ENCODE measurements at regions not wholly inside any gene's neighbourhood (a gene's known extent, or its start where the extent isn't known, plus 50 kb on each side); places are given as distances from the start of the nearest gene placed in this dataset.
A peak's percentile ranks its signal among the peaks of the same experiment; 100 is the strongest.

GRCh38 chr6:7006515-7007191, 101.1 kb upstream of the RREB1 start:
- no peaks in the 10 kb centered on the region for H3K27me3 ChIP-seq (ENCODE audit: control insufficient read depth in 3 of 3, insufficient read depth in 3 of 3, low read length in 2 of 3)
- no peak overlapping the region for H3K9ac ChIP-seq (ENCODE audit: insufficient read depth in 1 of 2, low read length in 2 of 2)
- WGBS, 2 donors, result 81 to 92% methylated on average over 5 of the region's 5 CpGs
- DNase-seq (no peak), ATAC-seq (ENCODE audit: insufficient read depth, low FRiP score) (no peak)
- no peak for TF ChIP-seq CTCF (IDR thresholded peaks at IDR 0.05; ENCODE audit: control extremely low read depth, extremely low read depth)
- no peaks in the 10 kb centered on the region for H3K9me3 ChIP-seq (ENCODE audit: control insufficient read depth in 4 of 4, insufficient read depth in 3 of 4, low read length in 3 of 4)
- H3K4me1 ChIP-seq (ENCODE audit: control insufficient read depth in 5 of 5, insufficient read depth in 5 of 5, low read length in 5 of 5), result no peaks in the 10 kb centered on the region
- no peak overlapping the region for H3K4me3 ChIP-seq
- no peaks in the 10 kb centered on the region for H3K36me3 ChIP-seq (ENCODE audit: control insufficient read depth in 4 of 4, insufficient read depth in 4 of 4, low read length in 4 of 4)
- no peak overlapping the region for H3K27ac ChIP-seq (ENCODE audit: low read depth in 1 of 2, low read length in 1 of 2)

- no peaks in the 10 kb centered on the region for H3K9me3 ChIP-seq (ENCODE audit: control insufficient read depth in 4 of 4, insufficient read depth in 3 of 4, low read length in 3 of 4)
- H3K4me3 ChIP-seq, result no peak overlapping the region
- no peaks in the 10 kb centered on the region for H3K27me3 ChIP-seq (ENCODE audit: control insufficient read depth in 3 of 3, insufficient read depth in 3 of 3, low read length in 2 of 3)
- TF ChIP-seq CTCF (IDR thresholded peaks at IDR 0.05; ENCODE audit: control extremely low read depth, extremely low read depth), result no peak
- ATAC-seq (ENCODE audit: insufficient read depth, low FRiP score) (no peak), DNase-seq (peak in 1 of 3 donors; percentile 18)
- H3K9ac ChIP-seq (ENCODE audit: insufficient read depth in 1 of 2, low read length in 2 of 2), result no peak overlapping the region
- H3K36me3 ChIP-seq (ENCODE audit: control insufficient read depth in 4 of 4, insufficient read depth in 4 of 4, low read length in 4 of 4), result no peaks in the 10 kb centered on the region
- H3K27ac ChIP-seq (ENCODE audit: low read depth in 1 of 2, low read length in 1 of 2), result no peak overlapping the region
- 71 to 74% methylated on average over 6 of the region's 6 CpGs for WGBS, 2 donors
- no peaks in the 10 kb centered on the region for H3K4me1 ChIP-seq (ENCODE audit: control insufficient read depth in 5 of 5, insufficient read depth in 5 of 5, low read length in 5 of 5)
Measured at GRCh38 chr6:7008451-7008988, 99.2 kb upstream of the RREB1 start.

- H3K36me3 ChIP-seq (ENCODE audit: control insufficient read depth in 4 of 4, insufficient read depth in 4 of 4, low read length in 4 of 4), result no peaks in the 10 kb centered on the region
- no peak overlapping the region for H3K4me3 ChIP-seq
- TF ChIP-seq CTCF (IDR thresholded peaks at IDR 0.05; ENCODE audit: control extremely low read depth, extremely low read depth), result no peak
- DNase-seq (no peak), ATAC-seq (ENCODE audit: insufficient read depth, low FRiP score) (no peak)
- no peaks in the 10 kb centered on the region for H3K9me3 ChIP-seq (ENCODE audit: control insufficient read depth in 4 of 4, insufficient read depth in 3 of 4, low read length in 3 of 4)
- no peaks in the 10 kb centered on the region for H3K27me3 ChIP-seq (ENCODE audit: control insufficient read depth in 3 of 3, insufficient read depth in 3 of 3, low read length in 2 of 3)
- no peaks in the 10 kb centered on the region for H3K4me1 ChIP-seq (ENCODE audit: control insufficient read depth in 5 of 5, insufficient read depth in 5 of 5, low read length in 5 of 5)
- no peak overlapping the region for H3K9ac ChIP-seq (ENCODE audit: insufficient read depth in 1 of 2, low read length in 2 of 2)
- no peak overlapping the region for H3K27ac ChIP-seq (ENCODE audit: low read depth in 1 of 2, low read length in 1 of 2)
- WGBS, 2 donors, result 55 to 58% methylated on average over 8 of the region's 8 CpGs
Measured at GRCh38 chr6:7016226-7016625, 91.5 kb upstream of the RREB1 start.

GRCh38 chr6:7021301-7021700, 86.5 kb upstream of the RREB1 start:
- Histone ChIP-seq H3K9me3 (ENCODE audit: control insufficient read depth in 4 of 4, insufficient read depth in 3 of 4, low read length in 3 of 4) (no peaks in the 10 kb centered on the region), H3K27me3 (ENCODE audit: control insufficient read depth in 3 of 3, insufficient read depth in 3 of 3, low read length in 2 of 3) (no peaks in the 10 kb centered on the region), H3K9ac (ENCODE audit: insufficient read depth in 1 of 2, low read length in 2 of 2) (no peak overlapping the region), H3K4me3 (no peak overlapping the region), H3K36me3 (ENCODE audit: control insufficient read depth in 4 of 4, insufficient read depth in 4 of 4, low read length in 4 of 4) (no peaks in the 10 kb centered on the region), H3K4me1 (ENCODE audit: control insufficient read depth in 5 of 5, insufficient read depth in 5 of 5, low read length in 5 of 5) (no peaks in the 10 kb centered on the region), H3K27ac (ENCODE audit: low read depth in 1 of 2, low read length in 1 of 2) (no peak overlapping the region)
- DNase-seq, result no peak
- ATAC-seq (ENCODE audit: insufficient read depth, low FRiP score), result no peak
- 60 to 84% methylated on average over 2 of the region's 2 CpGs for WGBS, 2 donors
- TF ChIP-seq CTCF (IDR thresholded peaks at IDR 0.05; ENCODE audit: control extremely low read depth, extremely low read depth), result no peak

Data from lung (tissue), 11 donors.